LoVo (cell line): ENCODE measurements at regions not wholly inside any gene's neighbourhood (a gene's known extent, or its start where the extent isn't known, plus 50 kb on each side); places are given as distances from the start of the nearest gene placed in this dataset.
A peak's percentile ranks its signal among the peaks of the same experiment; 100 is the strongest.
"Not testable (repeated sequence)": the region's sequence is repeated elsewhere in the genome, so short reads cannot be mapped to it uniquely, and the experiment has no call there.

Experiments used
- DNase-seq: peaks from one replicate; pipeline ENCODE4 v3.0.0-alpha.2; 2016; ENCODE audit warnings: low spot score

- no peak for DNase-seq
These were observed 191.5 kb downstream of the MCHR2 start for GRCh38 chr6:99802396-99803031.

- DNase-seq, result no peak
These were observed 185.0 kb downstream of the MCHR2 start for GRCh38 chr6:99808992-99809391.

GRCh38 chr6:99810295-99810694 is 183.7 kb downstream of the MCHR2 start:
- DNase-seq, result no peak

- no peak for DNase-seq
These were observed 182.9 kb downstream of the MCHR2 start for GRCh38 chr6:99810942-99811620.

GRCh38 chr6:99811636-99812035 is 182.4 kb downstream of the MCHR2 start:
- DNase-seq, result no peak

GRCh38 chr6:99813565-99813964 is 180.5 kb downstream of the MCHR2 start:
- DNase-seq, result no peak

- no peak for DNase-seq
These were observed 179.6 kb downstream of the MCHR2 start for GRCh38 chr6:99814230-99814928.

- DNase-seq, result no peak
These were observed 177.2 kb downstream of the MCHR2 start for GRCh38 chr6:99816795-99817194.

- DNase-seq, result no peak
These were observed 175.9 kb downstream of the MCHR2 start for GRCh38 chr6:99818161-99818560.

GRCh38 chr6:99819853-99820252 is 174.2 kb downstream of the MCHR2 start:
- DNase-seq, result no peak

GRCh38 chr6:99821164-99821563 is 172.9 kb downstream of the MCHR2 start:
- peak; percentile 37 for DNase-seq

GRCh38 chr6:99822741-99823512 is 171.1 kb downstream of the MCHR2 start:
- DNase-seq, result peak; percentile 50

GRCh38 chr6:99823513-99824235 is 170.3 kb downstream of the MCHR2 start:
- DNase-seq, result not testable (repeated sequence)

GRCh38 chr6:99833034-99833433 is 161.0 kb downstream of the MCHR2 start:
- no peak for DNase-seq

GRCh38 chr6:99836471-99836870 is 157.6 kb downstream of the MCHR2 start:
- DNase-seq, result no peak

GRCh38 chr6:99838607-99839006 is 155.4 kb downstream of the MCHR2 start:
- DNase-seq, result no peak

GRCh38 chr6:99841297-99841696 is 152.7 kb downstream of the MCHR2 start:
- no peak for DNase-seq

GRCh38 chr6:99846006-99846405 is 148.0 kb downstream of the MCHR2 start:
- DNase-seq, result no peak

GRCh38 chr6:99850841-99851240 is 143.2 kb downstream of the MCHR2 start:
- DNase-seq, result no peak

- no peak for DNase-seq
These were observed 142.0 kb downstream of the MCHR2 start for GRCh38 chr6:99852031-99852430.

- DNase-seq, result no peak
These were observed 127.0 kb downstream of the MCHR2 start for GRCh38 chr6:99867026-99867425.
